ENCODE measurements at regions not wholly inside any gene's neighbourhood (a gene's known extent, or its start where the extent isn't known, plus 50 kb on each side); places are given as distances from the start of the nearest gene placed in this dataset.

DNA sequence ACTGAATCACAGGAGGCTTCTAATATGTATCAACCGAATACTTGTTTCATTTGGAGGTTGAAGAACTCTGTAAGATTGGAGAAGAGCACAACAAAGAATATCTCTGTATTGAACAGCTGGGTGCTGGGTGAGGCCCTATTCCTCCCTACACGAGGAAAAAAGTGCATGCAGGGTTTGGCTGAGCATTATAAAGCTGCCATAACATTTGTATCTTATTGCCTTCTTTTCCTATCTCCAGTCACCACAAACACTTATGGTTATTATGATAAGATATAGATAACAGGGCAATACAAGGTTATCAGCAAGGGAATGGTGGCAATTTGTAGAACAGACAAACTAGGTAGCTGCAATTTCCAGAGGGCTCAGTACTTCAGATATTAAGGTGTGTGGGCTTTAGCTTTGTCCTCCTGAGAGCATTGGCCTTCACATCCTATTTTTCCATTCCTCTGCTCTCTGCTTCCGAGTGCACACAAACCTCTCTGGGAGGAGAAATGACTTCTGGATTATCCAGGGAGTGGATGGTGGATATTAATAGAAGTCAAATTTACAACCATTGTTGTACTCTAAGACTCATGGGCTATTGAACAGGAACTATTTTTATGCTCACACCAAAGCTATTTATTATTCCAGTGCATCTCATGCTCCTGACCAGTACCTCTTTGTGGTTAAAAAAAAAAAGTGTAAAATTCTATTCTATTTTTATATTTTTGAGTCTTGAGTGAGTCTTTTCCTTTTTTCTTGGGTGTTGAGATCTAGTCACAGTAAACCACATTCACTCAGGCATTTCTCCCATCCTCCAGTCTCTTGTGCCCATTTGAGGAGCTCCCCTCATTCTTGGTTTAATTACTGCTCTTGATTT, 248.4 kb downstream of the ETAA1 start:
- TF ChIP-seq, protein P1, sequence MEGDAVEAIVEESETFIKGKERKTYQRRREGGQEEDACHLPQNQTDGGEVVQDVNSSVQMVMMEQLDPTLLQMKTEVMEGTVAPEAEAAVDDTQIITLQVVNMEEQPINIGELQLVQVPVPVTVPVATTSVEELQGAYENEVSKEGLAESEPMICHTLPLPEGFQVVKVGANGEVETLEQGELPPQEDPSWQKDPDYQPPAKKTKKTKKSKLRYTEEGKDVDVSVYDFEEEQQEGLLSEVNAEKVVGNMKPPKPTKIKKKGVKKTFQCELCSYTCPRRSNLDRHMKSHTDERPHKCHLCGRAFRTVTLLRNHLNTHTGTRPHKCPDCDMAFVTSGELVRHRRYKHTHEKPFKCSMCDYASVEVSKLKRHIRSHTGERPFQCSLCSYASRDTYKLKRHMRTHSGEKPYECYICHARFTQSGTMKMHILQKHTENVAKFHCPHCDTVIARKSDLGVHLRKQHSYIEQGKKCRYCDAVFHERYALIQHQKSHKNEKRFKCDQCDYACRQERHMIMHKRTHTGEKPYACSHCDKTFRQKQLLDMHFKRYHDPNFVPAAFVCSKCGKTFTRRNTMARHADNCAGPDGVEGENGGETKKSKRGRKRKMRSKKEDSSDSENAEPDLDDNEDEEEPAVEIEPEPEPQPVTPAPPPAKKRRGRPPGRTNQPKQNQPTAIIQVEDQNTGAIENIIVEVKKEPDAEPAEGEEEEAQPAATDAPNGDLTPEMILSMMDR (IDR thresholded peaks at IDR 0.05), result no peak
- no peak for TF ChIP-seq POLR2A (IDR thresholded peaks at IDR 0.05)
